NB4 (cell line): ENCODE measurements at regions not wholly inside any gene's neighbourhood (a gene's known extent, or its start where the extent isn't known, plus 50 kb on each side); places are given as distances from the start of the nearest gene placed in this dataset.

ENCODE experiments used
- CTCF ChIP-seq: IDR thresholded peaks from one replicate; pipeline ENCODE4 v1.5.1; 2012; ENCODE audit warnings: low read depth, low read length
- MAX ChIP-seq: IDR thresholded peaks from 2 replicates; pipeline ENCODE4 v1.6.1; 2011; ENCODE audit warnings: low read depth, low read length
- MYC ChIP-seq: IDR thresholded peaks from 2 replicates; pipeline ENCODE4 v1.6.1; 2011; ENCODE audit warnings: low read depth, low read length
- POLR2A ChIP-seq: IDR thresholded peaks from 2 replicates; pipeline ENCODE4 v1.6.1; 2011; ENCODE audit warnings: mild to moderate bottlenecking; ENCODE audit not compliant: insufficient read length; ENCODE audit errors: extremely low read depth

- TF ChIP-seq CTCF (no peak), POLR2A (no peak), MYC (no peak), MAX (no peak)
Observed at GRCh38 chr1:192756314-192756713, 52.5 kb upstream of the RGS2 start.
